ENCODE measurements at regions not wholly inside any gene's neighbourhood (a gene's known extent, or its start where the extent isn't known, plus 50 kb on each side); places are given as distances from the start of the nearest gene placed in this dataset.

- ATAC-seq (no peak), DNase-seq (ENCODE audit: low spot score) (no peak)
- no peaks in the 10 kb centered on the region for H3F3A ChIP-seq (replicated peaks; ENCODE audit: low read depth)
- TF ChIP-seq NANOG (IDR thresholded peaks at IDR 0.05; ENCODE audit: borderline replicate concordance) (no peak), CREB1 (CRISPR knock-in tag; IDR thresholded peaks at IDR 0.05; ENCODE audit: low read depth) (no peak), POLR2AphosphoS5 (IDR thresholded peaks at IDR 0.05; ENCODE audit: low read depth) (no peak), REST (IDR thresholded peaks at IDR 0.05; ENCODE audit: unreplicated experiment) (no peak), JUNB (IDR thresholded peaks at IDR 0.05; ENCODE audit: unreplicated experiment) (no peak), STAT1 (IDR thresholded peaks at IDR 0.05; ENCODE audit: unreplicated experiment) (no peak), ZNF114 (CRISPR knock-in tag; IDR thresholded peaks at IDR 0.05) (no peak), ZNF462 (CRISPR knock-in tag; IDR thresholded peaks at IDR 0.05) (no peak), ZNF331 (CRISPR knock-in tag; IDR thresholded peaks at IDR 0.05; ENCODE audit: low read depth) (no peak), CTCF (conservative IDR thresholded peaks at IDR 0.05; ENCODE audit: low read depth in 2 of 2) (no peak), EZH2 (IDR thresholded peaks at IDR 0.05; ENCODE audit: low read depth, unreplicated experiment) (no peak), ETS1 (IDR thresholded peaks at IDR 0.05) (no peak), EZH2phosphoT487 (IDR thresholded peaks at IDR 0.05; ENCODE audit: unreplicated experiment) (no peak)
- H3K4me3 ChIP-seq, result no peak overlapping the region
- Mint-ChIP-seq H3K27ac (no peak overlapping the region; the same call in 1 of the 2 replicates), H3K27me3 (ENCODE audit: insufficient read depth, low read depth, poor library complexity) (peaks cover 4% of the 10 kb centered on the region), H3K36me3 (ENCODE audit: low read depth) (no peaks in the 10 kb centered on the region), H3K4me1 (no peaks in the 10 kb centered on the region), H3K9me3 (no peaks in the 10 kb centered on the region), H3K4me3 (no peak overlapping the region)
- H3K9me2 ChIP-seq (ENCODE audit: insufficient read depth), result no peaks in the 10 kb centered on the region
- no peaks in the 10 kb centered on the region for H3K36me3 ChIP-seq (ENCODE audit: insufficient read depth)
- no peak overlapping the region for H3K4me2 ChIP-seq
- no peaks in the 10 kb centered on the region for H4K20me1 ChIP-seq (replicated peaks; ENCODE audit: insufficient read depth)
- H3K27me3 ChIP-seq (ENCODE audit: insufficient read depth), result no peaks in the 10 kb centered on the region
- no peaks in the 10 kb centered on the region for H3K79me2 ChIP-seq (replicated peaks; ENCODE audit: insufficient read depth)
- H3K4me1 ChIP-seq (ENCODE audit: insufficient read depth), result no peaks in the 10 kb centered on the region
- no peak overlapping the region for H3K27ac ChIP-seq (ENCODE audit: low read depth)
- no peak overlapping the region for H2AFZ ChIP-seq
Observed at GRCh38 chr13:109881961-109882558, 95.7 kb upstream of the IRS2 start.
